NCI-H2227 (cell line): ENCODE measurements at regions not wholly inside any gene's neighbourhood (a gene's known extent, or its start where the extent isn't known, plus 50 kb on each side); places are given as distances from the start of the nearest gene placed in this dataset.
"Not testable (repeated sequence)": the region's sequence is repeated elsewhere in the genome, so short reads cannot be mapped to it uniquely, and the experiment has no call there.

ENCODE experiments used
- DNase-seq: peaks from one replicate; lab custom pipeline; 2025; ENCODE audit not compliant: unreplicated experiment; lab: John Stamatoyannopoulos, UW

DNA sequence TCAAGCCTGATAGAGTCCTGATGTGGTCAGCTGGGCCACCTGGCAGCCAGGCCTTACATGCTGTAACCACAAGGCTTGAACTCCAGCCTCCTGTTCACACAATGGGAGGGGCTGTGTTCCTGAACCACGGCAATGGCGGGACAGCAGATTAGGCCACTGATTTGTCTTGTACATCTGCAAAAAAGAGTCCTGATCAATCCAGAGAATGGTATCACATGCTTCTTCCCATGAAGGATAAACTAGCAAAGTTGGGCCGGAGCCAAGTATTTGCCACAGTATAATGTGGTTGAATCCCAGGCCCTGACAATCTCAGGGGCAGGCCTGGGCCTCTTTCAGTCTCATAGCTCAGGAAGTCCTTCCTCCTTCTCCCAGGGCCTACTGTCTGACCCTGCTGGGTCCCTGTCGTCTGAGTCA lies 2182.5 kb upstream of the AGA start:
- no peak for DNase-seq

DNA sequence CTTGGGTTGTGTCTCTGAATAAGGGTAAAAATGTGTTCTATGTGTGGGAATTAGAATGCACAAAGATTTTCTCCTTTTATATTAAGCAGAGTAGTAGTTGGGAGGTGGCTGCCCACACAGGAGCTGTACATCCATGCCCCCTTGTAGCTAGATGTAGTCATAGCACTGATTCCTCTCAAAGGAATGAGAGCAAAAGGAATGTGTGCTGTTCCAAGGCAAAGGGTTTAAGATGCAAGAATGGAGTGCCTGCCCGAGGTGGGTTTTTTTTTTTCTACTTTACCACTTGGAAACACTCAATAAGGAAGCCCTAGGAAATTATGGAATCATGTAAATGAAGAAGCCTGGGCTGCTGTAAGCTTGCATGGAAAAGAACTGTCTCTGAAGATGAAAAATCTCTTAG lies 2183.2 kb upstream of the AGA start:
- DNase-seq = no peak

DNA sequence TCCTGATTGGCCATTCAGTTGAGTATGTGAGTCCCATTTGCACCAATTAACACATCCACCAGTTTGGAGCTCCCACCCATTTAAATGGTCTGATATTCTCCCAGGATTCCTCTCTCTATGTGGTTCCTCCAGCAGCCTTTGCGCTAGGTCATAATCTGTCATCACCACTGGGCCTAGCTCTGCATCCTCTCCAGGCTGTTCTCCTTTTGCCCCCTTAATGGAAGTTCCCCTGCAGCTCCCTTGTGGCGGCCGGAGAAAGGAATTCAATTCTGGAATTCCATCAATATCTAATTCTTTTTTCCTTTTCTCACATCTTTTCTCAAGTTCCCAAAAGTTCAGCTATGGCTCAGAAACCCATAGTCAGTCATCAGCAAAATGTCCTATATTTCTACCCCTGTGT lies 2184.4 kb upstream of the AGA start:
- DNase-seq = no peak

DNA sequence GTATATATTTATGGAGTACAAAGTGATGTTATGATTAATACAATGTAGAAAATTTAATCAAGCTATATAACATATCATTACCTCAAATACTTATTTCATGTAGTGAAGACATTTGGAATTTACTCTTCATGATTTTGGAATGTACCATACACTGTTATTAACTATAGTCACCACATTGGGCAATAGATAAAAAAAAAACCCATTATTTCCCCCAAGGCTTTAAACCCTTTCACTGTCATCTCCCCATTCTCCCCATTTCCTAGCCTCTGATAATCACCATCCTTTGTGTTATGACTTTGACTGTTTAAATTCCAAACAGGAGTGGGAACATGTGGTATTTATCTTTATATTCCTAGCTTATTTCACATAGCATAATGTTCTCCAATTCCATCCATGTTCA lies 2189.1 kb upstream of the AGA start:
- DNase-seq = no peak

GRCh38 chr4:179634862-179635261 lies 2192.6 kb upstream of the AGA start:
- DNase-seq = no peak

GRCh38 chr4:179662522-179662921 lies 2220.3 kb upstream of the AGA start:
- no peak for DNase-seq

GRCh38 chr4:179663641-179664429 lies 2221.6 kb upstream of the AGA start:
- no peak for DNase-seq

GRCh38 chr4:179664430-179665027 lies 2222.3 kb upstream of the AGA start:
- no peak for DNase-seq

- no peak for DNase-seq
Observed at GRCh38 chr4:179666226-179666625, 2224.0 kb upstream of the AGA start.

GRCh38 chr4:179671609-179672008 lies 2229.4 kb upstream of the AGA start:
- no peak for DNase-seq

DNA sequence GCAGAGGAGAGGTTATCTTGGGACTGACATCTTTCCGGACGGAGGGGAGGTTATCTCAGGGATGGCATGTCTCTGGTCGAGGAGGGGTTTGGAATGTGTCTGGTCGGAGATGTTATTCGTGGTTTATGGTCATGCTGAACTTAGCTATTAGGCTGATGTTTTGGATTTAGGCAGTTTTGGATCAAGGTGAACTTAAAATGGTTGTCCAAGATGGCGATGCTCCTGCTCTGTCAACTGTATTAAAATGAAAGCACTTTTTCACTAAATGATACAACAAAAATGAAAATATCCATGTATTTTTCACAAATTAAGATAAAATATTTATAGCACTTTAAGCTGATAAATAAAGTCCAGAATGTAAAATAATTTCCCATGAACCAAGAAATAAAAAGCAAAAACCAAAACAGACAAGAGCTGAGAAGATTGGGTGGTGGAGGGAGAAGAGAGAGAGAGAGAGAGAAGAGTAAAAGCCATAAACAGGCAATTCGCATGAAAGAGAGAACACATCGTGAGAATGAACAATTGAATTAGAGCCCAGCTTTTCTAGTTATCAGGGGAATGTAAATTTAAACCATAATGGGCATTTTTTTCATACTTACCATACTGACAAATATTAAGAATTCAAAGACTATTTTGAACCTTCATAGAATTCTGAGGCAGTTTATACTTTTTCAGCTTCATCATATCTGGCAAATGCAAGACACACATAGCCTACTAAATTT lies 2236.0 kb upstream of the AGA start:
- no peak for DNase-seq

GRCh38 chr4:179683661-179684060 lies 2241.4 kb upstream of the AGA start:
- not testable (repeated sequence) for DNase-seq

DNA sequence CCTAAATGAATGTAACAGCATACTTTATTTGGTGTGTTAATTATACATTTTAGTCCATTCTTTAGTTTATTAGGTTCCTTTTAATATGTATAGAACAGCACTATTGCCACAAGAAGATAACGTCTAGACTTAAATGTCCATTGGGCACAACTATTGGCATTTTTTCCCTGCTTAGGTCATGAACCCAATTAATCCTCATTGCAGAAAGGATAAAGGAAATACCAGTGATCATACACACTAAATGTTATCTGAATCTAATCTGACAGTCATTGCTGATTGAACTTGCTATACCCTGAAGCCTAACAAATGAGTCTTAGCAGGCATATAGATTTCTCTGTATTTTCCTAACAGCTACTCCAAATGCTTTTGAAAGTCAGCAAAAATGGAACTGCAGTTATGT lies 2250.0 kb upstream of the AGA start:
- DNase-seq = no peak

DNA sequence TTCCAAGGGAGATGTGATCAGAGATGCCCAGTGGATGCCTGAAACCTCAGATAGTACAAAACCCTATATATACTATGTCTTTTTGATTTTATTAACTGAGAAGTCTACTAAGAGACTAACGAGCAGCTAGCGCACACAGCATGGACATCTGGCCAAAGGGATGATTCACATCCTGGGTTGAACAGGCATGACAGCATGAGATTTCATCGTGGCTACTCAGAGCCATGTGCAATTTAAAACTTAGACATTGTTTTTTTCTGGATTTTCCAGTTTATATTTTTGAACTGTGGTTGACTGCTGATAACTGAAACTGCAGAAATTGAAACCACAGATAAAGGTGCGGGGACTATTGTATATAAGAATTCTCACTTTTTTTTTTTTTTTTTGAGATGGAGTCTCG lies 2252.9 kb upstream of the AGA start:
- no peak for DNase-seq

GRCh38 chr4:179698321-179698720 lies 2256.1 kb upstream of the AGA start:
- DNase-seq = no peak

GRCh38 chr4:179709961-179710624 lies 2267.9 kb upstream of the AGA start:
- DNase-seq = no peak

DNA sequence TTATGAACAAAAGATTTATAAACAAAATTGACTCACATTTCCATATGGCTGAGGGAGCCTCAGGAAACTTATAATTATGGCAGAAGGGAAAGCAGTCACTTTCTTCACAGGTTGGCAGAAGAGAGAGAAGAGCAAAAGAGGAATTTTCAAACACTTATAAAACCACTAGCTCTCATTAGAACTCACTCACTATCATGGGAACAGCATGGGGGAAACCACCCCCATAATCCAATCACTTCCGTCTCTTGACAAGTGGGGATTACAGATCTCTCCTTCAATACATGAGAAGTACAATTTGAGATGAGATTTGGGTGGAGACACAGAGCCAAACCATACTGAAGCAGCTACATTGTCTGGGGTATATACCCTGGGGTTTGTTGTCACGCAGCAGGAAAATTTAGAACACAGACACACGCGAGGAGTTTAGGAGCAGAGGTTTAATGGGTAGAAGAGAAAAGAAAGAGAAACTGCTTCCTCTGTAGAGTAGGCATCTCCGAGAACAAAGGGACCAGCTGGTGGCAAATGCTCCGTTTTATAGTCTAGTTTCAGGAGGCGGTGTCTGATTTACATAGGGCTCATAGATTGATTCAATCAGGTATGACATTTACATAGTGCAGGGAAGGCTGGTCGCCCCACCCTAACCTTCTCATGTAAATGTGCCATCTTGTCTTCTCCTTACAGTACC lies 2277.7 kb upstream of the AGA start:
- DNase-seq = no peak

- not testable (repeated sequence) for DNase-seq
Observed at GRCh38 chr4:179726491-179726890, 2284.3 kb upstream of the AGA start.

DNA sequence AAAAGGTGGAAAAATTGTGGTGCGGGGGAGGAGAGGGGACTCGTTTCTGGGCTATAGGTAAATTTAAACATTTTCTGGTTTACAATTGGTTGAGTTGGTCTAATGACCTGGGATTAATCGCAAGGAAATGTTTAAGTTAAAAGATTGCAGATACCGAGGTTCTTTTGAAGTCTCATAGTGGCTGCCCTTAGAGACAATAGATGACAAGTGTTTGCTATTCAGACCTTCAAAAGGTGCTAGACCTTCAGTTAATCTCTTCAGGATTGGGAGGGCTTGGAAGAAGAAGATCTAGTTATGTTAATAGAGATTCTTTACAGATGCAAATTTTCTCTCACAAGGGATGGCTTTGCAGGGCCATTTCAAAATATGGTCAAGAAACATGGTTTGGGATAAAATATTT lies 2286.1 kb upstream of the AGA start:
- no peak for DNase-seq

DNA sequence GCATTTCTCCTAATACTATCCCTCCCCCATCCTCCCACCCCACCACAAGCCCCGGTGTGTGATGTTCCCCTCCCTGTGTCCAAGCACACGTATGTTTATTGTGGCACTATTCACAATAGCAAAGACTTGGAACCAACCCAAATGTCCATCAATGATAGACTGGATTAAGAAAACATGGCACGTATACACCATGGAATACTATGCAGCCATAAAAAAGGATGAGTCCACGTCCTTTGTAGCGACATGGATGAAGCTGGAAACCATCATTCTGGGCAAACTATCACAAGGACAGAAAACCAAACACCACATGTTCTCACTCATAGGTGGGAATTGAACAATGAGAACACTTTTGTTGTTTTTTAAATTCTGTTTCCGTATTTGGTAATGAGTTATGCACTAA lies 2294.6 kb upstream of the AGA start:
- not testable (repeated sequence) for DNase-seq

DNA sequence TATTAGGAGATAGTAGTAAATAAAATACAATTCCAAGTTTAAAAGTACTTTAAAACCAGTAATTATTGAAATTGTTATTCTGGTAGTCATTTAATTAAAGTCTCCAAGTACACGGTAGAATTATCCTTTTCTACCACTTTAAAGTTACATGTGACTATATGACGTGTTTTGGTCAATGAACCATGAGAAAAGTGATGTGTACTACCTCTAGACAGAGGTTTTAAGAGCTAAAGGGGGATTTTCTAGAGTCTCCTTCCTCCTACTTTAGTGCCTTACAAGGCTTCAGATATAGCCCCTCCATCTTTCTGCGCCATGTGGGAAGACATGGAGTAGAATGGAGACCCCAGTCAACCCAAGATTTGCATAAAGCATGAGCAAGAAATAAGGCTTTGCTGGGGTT lies 2296.6 kb upstream of the AGA start:
- no peak for DNase-seq
